ENCODE measurements at regions not wholly inside any gene's neighbourhood (a gene's known extent, or its start where the extent isn't known, plus 50 kb on each side); places are given as distances from the start of the nearest gene placed in this dataset.

DNA sequence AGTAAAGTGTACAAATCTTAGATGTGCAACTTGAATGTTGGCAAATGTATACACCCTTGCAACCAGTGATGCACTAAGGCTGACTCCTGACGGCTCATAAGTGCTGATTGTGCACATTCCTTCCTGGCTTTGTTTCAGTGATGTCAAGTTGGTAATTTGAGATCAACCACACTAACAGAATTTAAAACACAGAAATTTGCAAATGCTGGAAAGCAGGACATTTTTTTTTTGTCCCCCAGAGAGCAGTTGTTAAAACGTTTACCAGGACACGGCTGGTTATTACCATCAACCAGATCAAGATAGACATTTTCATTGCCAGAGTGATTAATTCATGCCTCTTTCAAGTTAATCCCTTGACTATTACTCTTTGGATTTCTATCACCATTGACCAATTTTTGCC is 735.6 kb downstream of the RFPL4B start:
- TF ChIP-seq, protein P1, sequence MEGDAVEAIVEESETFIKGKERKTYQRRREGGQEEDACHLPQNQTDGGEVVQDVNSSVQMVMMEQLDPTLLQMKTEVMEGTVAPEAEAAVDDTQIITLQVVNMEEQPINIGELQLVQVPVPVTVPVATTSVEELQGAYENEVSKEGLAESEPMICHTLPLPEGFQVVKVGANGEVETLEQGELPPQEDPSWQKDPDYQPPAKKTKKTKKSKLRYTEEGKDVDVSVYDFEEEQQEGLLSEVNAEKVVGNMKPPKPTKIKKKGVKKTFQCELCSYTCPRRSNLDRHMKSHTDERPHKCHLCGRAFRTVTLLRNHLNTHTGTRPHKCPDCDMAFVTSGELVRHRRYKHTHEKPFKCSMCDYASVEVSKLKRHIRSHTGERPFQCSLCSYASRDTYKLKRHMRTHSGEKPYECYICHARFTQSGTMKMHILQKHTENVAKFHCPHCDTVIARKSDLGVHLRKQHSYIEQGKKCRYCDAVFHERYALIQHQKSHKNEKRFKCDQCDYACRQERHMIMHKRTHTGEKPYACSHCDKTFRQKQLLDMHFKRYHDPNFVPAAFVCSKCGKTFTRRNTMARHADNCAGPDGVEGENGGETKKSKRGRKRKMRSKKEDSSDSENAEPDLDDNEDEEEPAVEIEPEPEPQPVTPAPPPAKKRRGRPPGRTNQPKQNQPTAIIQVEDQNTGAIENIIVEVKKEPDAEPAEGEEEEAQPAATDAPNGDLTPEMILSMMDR (IDR thresholded peaks at IDR 0.05; ENCODE audit: control insufficient read depth, extremely low read depth, insufficient read depth) = no peak
- no peak overlapping the region for H3K4me3 ChIP-seq (ENCODE audit: low read depth, low read length)
- DNase-seq (ENCODE audit: low read depth) = no peak

DNA sequence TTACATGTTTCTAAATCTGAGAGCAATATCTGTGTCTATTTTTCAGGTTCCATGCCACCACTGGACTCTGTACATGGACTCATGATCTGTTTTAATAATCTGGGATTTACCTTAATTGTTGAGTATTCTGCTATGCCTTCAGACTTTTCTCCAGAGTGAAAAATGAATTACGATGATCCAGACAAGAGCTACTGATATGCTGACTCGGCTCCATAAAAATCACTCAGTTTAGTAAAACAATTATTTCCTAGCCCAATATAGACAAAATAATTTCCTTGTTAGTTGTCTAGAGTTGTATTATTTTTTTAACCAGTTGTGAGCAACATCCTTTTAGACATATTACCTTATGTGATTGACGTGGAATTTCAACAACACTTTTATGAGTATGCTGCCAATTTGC is 736.8 kb downstream of the RFPL4B start:
- no peak overlapping the region for H3K4me3 ChIP-seq (ENCODE audit: low read depth, low read length)
- TF ChIP-seq, protein P1 (IDR thresholded peaks at IDR 0.05; ENCODE audit: control insufficient read depth, extremely low read depth, insufficient read depth) = no peak
- no peak for DNase-seq (ENCODE audit: low read depth)

DNA sequence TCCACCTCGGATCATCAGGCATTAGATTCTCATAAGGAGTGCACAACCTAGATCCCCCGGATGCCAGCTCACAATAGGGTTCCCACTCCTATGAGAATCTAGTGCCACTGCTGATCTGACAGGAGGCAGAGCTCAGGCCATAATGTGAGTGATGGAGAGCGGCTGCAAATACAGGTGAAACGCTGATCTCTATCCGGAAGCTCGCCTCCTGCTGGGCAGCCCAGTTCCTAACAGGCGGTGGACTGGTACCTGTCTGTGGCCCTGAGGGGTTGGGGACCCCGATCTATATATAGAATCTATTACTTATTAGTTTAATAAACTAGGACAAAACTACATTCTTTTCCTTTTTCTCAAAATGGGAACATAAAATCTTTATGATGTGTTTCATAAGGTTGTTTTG is 741.9 kb downstream of the RFPL4B start:
- TF ChIP-seq, protein P1 (IDR thresholded peaks at IDR 0.05; ENCODE audit: control insufficient read depth, extremely low read depth, insufficient read depth) = no peak
- no peak for DNase-seq (ENCODE audit: low read depth)
- H3K4me3 ChIP-seq (ENCODE audit: low read depth, low read length) = no peak overlapping the region

DNA sequence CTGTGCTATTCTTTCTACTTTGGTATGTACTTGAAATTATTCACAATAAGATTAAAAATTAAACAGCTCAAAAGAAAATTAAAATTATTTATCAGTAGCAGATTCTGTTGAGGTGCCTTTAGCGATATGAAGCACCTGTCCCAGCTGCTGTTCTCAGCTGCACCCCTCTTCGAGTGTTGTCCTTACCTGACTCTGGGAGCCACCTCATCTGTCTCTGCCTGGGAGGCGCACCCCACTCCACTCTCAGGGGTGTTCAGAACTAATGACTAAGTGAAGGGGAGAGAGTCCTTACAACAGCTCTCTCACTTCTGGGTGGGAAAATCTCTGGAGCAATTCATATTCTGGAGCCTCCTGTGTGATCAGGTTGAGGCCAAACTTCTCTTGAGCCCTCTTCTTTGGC is 745.7 kb downstream of the RFPL4B start:
- TF ChIP-seq, protein P1 (IDR thresholded peaks at IDR 0.05; ENCODE audit: control insufficient read depth, extremely low read depth, insufficient read depth) = no peak
- H3K4me3 ChIP-seq (ENCODE audit: low read depth, low read length) = no peak overlapping the region
- DNase-seq (ENCODE audit: low read depth) = no peak

DNA sequence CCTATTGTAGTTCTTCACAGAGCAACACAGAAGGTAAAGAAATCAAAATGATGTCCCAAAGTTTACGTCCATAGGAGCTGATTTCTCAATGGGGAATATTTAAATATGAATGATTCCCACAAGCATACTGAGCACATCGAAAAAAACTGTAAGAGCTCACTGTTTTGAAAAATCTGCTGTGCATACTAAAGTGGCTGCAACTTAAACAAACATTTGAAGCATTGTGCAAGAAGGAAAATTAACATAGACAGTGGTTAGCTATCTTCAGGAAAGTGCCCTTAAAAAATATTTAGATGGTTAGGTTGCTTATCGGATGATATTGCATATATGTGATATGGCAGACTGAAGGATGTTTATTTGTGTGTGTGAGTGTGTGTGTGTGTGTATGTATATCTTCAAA is 747.6 kb downstream of the RFPL4B start:
- TF ChIP-seq, protein P1 (IDR thresholded peaks at IDR 0.05; ENCODE audit: control insufficient read depth, extremely low read depth, insufficient read depth) = no peak
- H3K4me3 ChIP-seq (ENCODE audit: low read depth, low read length) = no peak overlapping the region
- no peak for DNase-seq (ENCODE audit: low read depth)

DNA sequence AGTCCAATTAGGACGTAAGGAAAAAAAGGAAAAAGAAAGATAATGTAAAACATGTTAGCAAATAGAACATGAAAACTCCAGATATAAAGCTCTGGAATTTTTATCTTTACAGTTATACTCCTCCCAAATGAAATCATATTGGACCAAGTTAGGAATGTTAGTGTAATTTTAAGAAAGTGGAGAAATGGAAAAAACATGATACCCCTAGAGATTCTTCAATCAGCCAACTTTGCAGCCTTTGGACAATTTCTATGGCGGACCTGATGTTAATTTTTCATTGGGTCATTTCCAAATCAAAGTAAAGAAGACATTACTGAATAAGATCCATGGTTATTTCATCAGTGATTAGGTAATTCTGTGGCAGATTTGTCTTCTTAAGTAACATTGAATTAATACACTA is 748.7 kb downstream of the RFPL4B start:
- H3K4me3 ChIP-seq (ENCODE audit: low read depth, low read length) = no peak overlapping the region
- DNase-seq (ENCODE audit: low read depth) = no peak
- TF ChIP-seq, protein P1 (IDR thresholded peaks at IDR 0.05; ENCODE audit: control insufficient read depth, extremely low read depth, insufficient read depth) = no peak

DNA sequence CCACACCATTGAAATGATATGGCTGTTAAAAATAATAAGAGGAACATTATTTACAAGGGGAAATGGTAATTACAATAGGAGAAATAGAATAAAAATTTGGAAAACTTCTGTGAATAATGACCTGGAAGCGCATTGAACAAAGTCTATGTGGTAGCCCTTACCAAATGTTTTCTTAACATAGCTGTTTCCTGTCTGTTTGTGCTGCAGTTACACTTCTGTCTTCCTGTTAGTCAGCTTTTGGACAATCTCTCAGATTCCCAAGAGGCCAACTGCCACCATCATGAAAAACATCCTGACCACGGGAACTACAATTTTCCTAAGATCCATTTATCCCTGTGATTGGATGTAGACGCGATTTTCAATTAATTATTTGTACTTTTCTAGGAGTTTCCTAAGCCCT is 754.4 kb upstream of the MARCKS start:
- DNase-seq (ENCODE audit: low read depth) = no peak
- TF ChIP-seq, protein P1 (IDR thresholded peaks at IDR 0.05; ENCODE audit: control insufficient read depth, extremely low read depth, insufficient read depth) = no peak
- no peak overlapping the region for H3K4me3 ChIP-seq (ENCODE audit: low read depth, low read length)
